ENCODE measurements at regions not wholly inside any gene's neighbourhood (a gene's known extent, or its start where the extent isn't known, plus 50 kb on each side); places are given as distances from the start of the nearest gene placed in this dataset.
A peak's percentile ranks its signal among the peaks of the same experiment; 100 is the strongest.

- peaks cover 7% of the 10 kb centered on the region for H3K4me1 Mint-ChIP-seq (ENCODE audit: low read depth, unreplicated experiment)
- CTCF ChIA-PET: no interaction called here
- no peaks in the 10 kb centered on the region for H3K36me3 Mint-ChIP-seq (ENCODE audit: insufficient read depth, unreplicated experiment)
- no TSS peak for BruUV-seq (replicated peaks)
- peak; percentile 25 for DNase-seq
- H3K9me3 Mint-ChIP-seq (ENCODE audit: low read depth, unreplicated experiment): no peaks in the 10 kb centered on the region
- H3K4me3 Mint-ChIP-seq (ENCODE audit: low read depth, unreplicated experiment): no peak overlapping the region
- no peak overlapping the region for H3K27ac Mint-ChIP-seq (ENCODE audit: unreplicated experiment)
- no peak for TF ChIP-seq CTCF (IDR thresholded peaks at IDR 0.05; ENCODE audit: unreplicated experiment)
- intact Hi-C loops (cut with micrococcal nuclease; ENCODE audit: unreplicated experiment): no loop called here
- H3K27me3 Mint-ChIP-seq (ENCODE audit: unreplicated experiment): no peaks in the 10 kb centered on the region
Observed at GRCh38 chr6:165229216-165229615, 80.2 kb downstream of the C6orf118 start.

GRCh38 chr6:165227644-165228329, 81.6 kb downstream of the C6orf118 start:
- TF ChIP-seq CTCF (IDR thresholded peaks at IDR 0.05; ENCODE audit: unreplicated experiment): no peak
- Mint-ChIP-seq H3K9me3 (ENCODE audit: low read depth, unreplicated experiment) (no peaks in the 10 kb centered on the region), H3K4me1 (ENCODE audit: low read depth, unreplicated experiment) (peaks cover 7% of the 10 kb centered on the region), H3K36me3 (ENCODE audit: insufficient read depth, unreplicated experiment) (no peaks in the 10 kb centered on the region), H3K4me3 (ENCODE audit: low read depth, unreplicated experiment) (no peak overlapping the region), H3K27ac (ENCODE audit: unreplicated experiment) (no peak overlapping the region), H3K27me3 (ENCODE audit: unreplicated experiment) (no peaks in the 10 kb centered on the region)
- no peak for DNase-seq
- no TSS peak for BruUV-seq (replicated peaks)
- CTCF ChIA-PET: no interaction called here
- intact Hi-C loops (cut with micrococcal nuclease; ENCODE audit: unreplicated experiment): no loop called here

- intact Hi-C loops (cut with micrococcal nuclease; ENCODE audit: unreplicated experiment): no loop called here
- H3K4me3 Mint-ChIP-seq (ENCODE audit: low read depth, unreplicated experiment): no peak overlapping the region
- no peak overlapping the region for H3K27ac Mint-ChIP-seq (ENCODE audit: unreplicated experiment)
Observed at GRCh38 chr6:165223736-165224135, 85.7 kb downstream of the C6orf118 start.

GRCh38 chr6:165223101-165223500, 86.3 kb downstream of the C6orf118 start:
- CTCF ChIA-PET: no interaction called here
- no peak overlapping the region for H3K4me3 Mint-ChIP-seq (ENCODE audit: low read depth, unreplicated experiment)
- no peak overlapping the region for H3K27ac Mint-ChIP-seq (ENCODE audit: unreplicated experiment)
- intact Hi-C loops (cut with micrococcal nuclease; ENCODE audit: unreplicated experiment): no loop called here
- no TSS peak for BruUV-seq (replicated peaks)
- no peaks in the 10 kb centered on the region for H3K9me3 Mint-ChIP-seq (ENCODE audit: low read depth, unreplicated experiment)
- no peaks in the 10 kb centered on the region for H3K27me3 Mint-ChIP-seq (ENCODE audit: unreplicated experiment)
- H3K4me1 Mint-ChIP-seq (ENCODE audit: low read depth, unreplicated experiment): no peaks in the 10 kb centered on the region
- no peaks in the 10 kb centered on the region for H3K36me3 Mint-ChIP-seq (ENCODE audit: insufficient read depth, unreplicated experiment)
- no peak for DNase-seq
- TF ChIP-seq CTCF (IDR thresholded peaks at IDR 0.05; ENCODE audit: unreplicated experiment): no peak

More at GRCh38 chr6:165223736-165224135, 85.7 kb downstream of the C6orf118 start:
- Mint-ChIP-seq H3K9me3 (ENCODE audit: low read depth, unreplicated experiment) (no peaks in the 10 kb centered on the region), H3K36me3 (ENCODE audit: insufficient read depth, unreplicated experiment) (no peaks in the 10 kb centered on the region), H3K4me1 (ENCODE audit: low read depth, unreplicated experiment) (no peaks in the 10 kb centered on the region), H3K27me3 (ENCODE audit: unreplicated experiment) (no peaks in the 10 kb centered on the region)
- CTCF ChIA-PET: no interaction called here
- DNase-seq: no peak
- no TSS peak for BruUV-seq (replicated peaks)
- no peak for TF ChIP-seq CTCF (IDR thresholded peaks at IDR 0.05; ENCODE audit: unreplicated experiment)
